GM13977 (cell line): ENCODE measurements at regions not wholly inside any gene's neighbourhood (a gene's known extent, or its start where the extent isn't known, plus 50 kb on each side); places are given as distances from the start of the nearest gene placed in this dataset.
"Not testable (repeated sequence)": the region's sequence is repeated elsewhere in the genome, so short reads cannot be mapped to it uniquely, and the experiment has no call there.

Experiments used
- DNase-seq: peaks from one replicate; pipeline ENCODE4 v3.0.0; 2012; ENCODE audit warnings: low spot score
- in situ Hi-C: fragments of 300-500 bp; cut with MboI; formaldehyde crosslinking; loops from one replicate; pipeline ENCODE4 v1.12.0; 2022; ENCODE audit warnings: low sequenced_read_pairs, low pct_unique_long_range_greater_than_20kb, mixed read lengths, inconsistent platforms; ENCODE audit not compliant: unreplicated experiment
- TF ChIP-seq, protein P1 (sequence below): IDR thresholded peaks from 2 replicates; pipeline ENCODE4 v1.5.1; 2012; ENCODE audit warnings: mild to moderate bottlenecking, control low read depth; ENCODE audit not compliant: insufficient read depth; ENCODE audit errors: extremely low read depth, missing control alignments

DNA sequence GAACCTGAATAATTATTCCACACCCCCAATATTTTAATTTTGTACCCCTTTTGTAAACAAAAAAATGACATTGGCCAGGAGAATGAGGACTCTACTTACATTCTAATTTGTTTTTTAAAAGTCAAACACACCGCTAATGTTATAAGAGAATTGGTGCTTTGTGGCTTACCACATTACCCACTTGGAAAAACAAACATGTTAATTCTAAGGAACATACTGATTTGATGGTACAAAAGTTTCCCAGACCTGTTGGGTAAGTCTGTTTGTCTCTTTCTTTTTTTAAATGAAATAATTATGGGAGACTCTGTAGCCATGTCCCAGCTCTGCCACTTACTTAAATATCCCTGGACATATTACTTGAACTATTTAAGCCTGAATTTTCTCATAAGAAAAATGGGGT lies 352.5 kb upstream of the C2CD4B start:
- TF ChIP-seq, protein P1, sequence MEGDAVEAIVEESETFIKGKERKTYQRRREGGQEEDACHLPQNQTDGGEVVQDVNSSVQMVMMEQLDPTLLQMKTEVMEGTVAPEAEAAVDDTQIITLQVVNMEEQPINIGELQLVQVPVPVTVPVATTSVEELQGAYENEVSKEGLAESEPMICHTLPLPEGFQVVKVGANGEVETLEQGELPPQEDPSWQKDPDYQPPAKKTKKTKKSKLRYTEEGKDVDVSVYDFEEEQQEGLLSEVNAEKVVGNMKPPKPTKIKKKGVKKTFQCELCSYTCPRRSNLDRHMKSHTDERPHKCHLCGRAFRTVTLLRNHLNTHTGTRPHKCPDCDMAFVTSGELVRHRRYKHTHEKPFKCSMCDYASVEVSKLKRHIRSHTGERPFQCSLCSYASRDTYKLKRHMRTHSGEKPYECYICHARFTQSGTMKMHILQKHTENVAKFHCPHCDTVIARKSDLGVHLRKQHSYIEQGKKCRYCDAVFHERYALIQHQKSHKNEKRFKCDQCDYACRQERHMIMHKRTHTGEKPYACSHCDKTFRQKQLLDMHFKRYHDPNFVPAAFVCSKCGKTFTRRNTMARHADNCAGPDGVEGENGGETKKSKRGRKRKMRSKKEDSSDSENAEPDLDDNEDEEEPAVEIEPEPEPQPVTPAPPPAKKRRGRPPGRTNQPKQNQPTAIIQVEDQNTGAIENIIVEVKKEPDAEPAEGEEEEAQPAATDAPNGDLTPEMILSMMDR = no peak
- no peak for DNase-seq
- in situ Hi-C loops = no loop called here

DNA sequence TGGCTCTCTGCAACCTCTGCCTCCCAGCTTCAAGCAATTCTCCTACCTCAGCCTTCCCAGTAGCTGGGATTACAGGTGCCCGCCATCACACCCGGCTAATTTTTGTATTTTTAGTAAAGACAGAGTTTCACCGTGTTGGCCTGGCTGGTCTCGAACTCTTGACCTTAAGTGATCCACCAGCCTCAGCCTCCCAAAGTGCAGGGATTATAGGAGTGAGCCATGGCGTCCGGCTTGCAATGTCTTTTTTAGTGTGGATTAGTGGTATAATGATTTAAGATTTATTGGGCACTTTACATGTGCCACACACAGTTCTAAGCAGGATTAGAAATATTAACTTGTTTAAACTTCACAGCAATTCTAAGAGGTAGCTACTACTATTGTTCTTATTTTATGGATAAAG lies 353.6 kb upstream of the C2CD4B start:
- DNase-seq, in situ Hi-C loops: not testable (repeated sequence)

DNA sequence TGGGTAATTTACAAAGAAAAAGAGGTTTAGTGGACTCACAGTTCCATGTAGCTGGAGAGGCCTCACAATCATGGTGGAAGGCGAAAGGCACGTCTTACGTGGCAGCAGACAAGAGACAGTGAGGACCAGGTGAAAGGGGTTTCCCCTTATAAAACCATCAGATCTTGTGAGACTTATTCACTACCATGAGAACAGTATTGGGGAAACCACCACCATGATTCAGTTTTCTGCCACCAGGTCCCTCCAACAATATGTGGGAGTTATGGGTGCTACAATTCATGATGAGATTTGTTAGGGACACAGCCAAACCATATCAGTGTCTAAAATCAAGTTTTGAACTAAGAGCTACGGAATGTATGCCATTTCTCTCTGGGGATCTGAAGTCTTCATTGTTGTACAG lies 354.8 kb upstream of the C2CD4B start:
- in situ Hi-C loops = no loop called here
- DNase-seq = no peak
- TF ChIP-seq, protein P1 = no peak

DNA sequence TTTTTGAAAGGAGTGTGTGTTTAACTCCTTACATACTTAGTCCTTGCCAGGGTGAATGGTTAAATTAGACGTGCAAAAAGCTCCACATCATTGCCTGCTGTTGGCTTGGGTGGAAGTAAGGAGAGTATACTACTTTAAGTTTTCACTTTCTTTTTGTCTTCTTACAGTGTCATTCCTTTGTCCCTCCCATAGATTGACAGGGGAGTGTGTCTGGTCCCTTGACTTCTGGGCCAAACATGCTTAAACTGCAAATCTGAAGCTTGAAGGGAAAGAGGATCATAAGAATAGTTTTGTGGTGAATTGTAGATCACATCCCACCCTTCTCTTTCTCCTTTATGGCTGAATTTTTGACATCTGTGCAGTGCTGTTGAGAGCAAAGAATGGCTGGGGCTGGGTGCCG lies 355.8 kb upstream of the C2CD4B start:
- no peak for DNase-seq
- TF ChIP-seq, protein P1 = no peak
- in situ Hi-C loops = no loop called here

DNA sequence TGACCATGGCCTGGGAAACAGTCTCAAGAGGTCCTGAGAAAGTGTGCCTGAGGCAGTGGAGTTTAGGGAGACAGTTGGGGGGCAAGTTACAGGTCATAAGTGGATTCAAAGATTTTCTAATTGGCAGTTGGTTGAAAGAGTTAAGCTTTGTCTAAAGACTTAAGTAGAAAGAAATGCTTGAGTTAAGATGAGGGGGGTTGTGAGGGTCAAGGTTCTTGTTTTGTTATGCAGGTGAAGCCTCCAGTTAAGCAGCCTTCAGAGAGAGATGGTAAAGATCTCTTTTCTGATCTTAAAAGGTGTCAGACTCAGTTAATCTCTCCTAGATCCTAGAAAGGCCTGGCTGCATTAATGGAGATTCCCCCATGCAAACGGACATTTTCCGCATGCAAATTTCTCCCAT lies 356.3 kb upstream of the C2CD4B start:
- TF ChIP-seq, protein P1 = no peak
- in situ Hi-C loops = no loop called here
- DNase-seq = no peak

DNA sequence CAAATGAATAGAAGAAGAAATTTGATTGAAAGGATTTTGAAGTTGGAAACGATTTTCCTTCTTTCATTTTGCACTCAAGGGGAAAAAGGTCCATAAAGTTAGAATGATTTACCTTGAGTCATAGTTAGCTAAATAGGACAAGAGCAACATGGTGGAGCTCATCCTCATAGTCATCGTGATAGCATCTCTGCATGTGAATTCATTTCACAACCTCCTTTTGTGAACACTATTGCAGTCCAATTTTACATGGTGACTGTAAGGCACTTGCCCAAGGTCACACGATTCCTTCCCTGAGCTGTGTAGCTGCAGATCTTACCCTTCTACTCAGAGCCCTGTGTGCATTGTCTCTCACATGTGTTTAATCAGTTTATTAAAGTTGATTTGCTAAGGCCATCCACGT lies 359.8 kb upstream of the C2CD4B start:
- no peak for DNase-seq
- in situ Hi-C loops = no loop called here
- TF ChIP-seq, protein P1 = no peak

DNA sequence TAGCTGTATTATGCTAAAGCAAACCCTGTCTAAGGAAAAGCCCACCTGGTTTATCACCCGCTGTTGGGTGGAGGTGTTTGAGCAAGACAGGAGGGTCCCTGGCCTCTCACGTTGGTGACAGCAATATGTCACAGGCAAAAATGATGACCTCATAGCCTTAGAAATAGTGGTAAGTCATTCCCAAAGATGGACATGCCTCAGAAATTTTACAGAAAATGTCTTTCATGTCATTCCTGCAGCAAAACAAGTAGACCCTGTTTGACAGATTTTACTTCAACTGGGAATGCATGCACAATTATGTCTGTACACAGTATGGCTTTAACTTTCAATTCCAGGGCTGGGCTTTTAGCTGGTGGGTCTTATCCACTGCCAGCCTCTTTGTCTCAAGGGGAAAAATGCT lies 362.3 kb upstream of the C2CD4B start:
- TF ChIP-seq, protein P1 = no peak
- in situ Hi-C loops = no loop called here
- no peak for DNase-seq
